ENCODE measurements at regions not wholly inside any gene's neighbourhood (a gene's known extent, or its start where the extent isn't known, plus 50 kb on each side); places are given as distances from the start of the nearest gene placed in this dataset.

GRCh38 chr16:65227150-65227835 is 105.4 kb upstream of the CDH11 start:
- no peak for DNase-seq (ENCODE audit: low read depth, low spot score)

DNA sequence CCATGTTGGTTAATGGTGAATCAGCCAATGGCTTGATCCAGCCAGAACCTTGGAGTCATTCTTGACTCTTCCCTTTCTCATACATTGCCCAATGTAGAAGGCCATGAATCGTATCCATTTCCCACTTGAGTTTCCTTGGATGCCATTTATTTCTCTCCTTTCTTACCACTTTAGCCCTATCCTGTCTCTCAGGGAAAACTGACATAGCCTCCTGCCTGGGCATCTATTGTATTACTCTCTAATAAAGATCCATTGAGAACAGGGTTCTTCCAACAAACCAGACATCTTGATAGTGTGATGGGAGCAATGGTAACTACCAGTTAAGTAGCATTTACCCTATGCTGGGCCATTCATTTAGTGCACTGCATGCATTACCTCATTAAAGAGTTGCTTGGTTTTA is 104.2 kb upstream of the CDH11 start:
- no peak for DNase-seq (ENCODE audit: low read depth, low spot score)

DNA sequence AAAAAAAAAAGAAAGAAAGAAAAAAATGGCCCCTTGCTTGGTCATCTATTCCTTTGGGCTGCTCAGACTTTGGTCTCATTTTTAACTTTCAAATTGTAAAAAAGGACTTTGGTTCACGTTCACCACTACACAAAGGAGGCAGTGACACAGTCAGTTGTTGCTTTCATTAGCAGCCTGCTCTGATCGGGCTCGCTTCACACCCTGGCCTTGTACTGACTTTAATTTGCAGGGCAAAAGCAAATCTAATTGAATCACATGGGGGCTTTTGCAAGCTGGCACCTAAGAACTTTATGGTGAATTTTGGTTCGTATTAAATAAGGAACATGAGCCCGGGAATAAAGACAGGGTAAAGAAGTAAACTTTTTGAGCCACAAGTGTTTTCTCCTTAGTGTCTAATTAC is 103.6 kb upstream of the CDH11 start:
- DNase-seq (ENCODE audit: low read depth, low spot score), result no peak

GRCh38 chr16:65224994-65225393 is 103.1 kb upstream of the CDH11 start:
- no peak for DNase-seq (ENCODE audit: low read depth, low spot score)

GRCh38 chr16:65224471-65224870 is 102.6 kb upstream of the CDH11 start:
- no peak for DNase-seq (ENCODE audit: low read depth, low spot score)

DNA sequence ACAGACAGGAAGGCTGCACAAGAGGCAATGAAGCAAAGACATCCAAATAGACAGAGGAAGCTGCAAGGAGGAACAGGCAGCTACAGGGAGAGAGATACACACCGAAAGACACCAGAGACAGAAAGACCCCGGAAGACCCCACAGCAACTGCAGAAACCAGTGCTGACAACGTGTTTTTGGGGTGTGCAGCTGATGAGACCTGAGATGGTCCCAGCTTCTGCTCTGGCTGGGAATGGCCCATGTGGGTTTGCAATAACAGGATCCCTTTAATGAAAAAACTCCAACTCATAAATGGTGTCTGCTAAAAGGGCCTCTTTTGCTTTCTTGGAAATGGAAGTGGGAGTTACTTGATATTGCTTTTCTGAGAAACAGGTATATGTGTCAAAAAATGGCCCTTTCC is 101.5 kb upstream of the CDH11 start:
- no peak for DNase-seq (ENCODE audit: low read depth, low spot score)

GRCh38 chr16:65222536-65222935 is 100.7 kb upstream of the CDH11 start:
- no peak for DNase-seq (ENCODE audit: low read depth, low spot score)

GRCh38 chr16:65222049-65222448 is 100.2 kb upstream of the CDH11 start:
- DNase-seq (ENCODE audit: low read depth, low spot score), result no peak

DNA sequence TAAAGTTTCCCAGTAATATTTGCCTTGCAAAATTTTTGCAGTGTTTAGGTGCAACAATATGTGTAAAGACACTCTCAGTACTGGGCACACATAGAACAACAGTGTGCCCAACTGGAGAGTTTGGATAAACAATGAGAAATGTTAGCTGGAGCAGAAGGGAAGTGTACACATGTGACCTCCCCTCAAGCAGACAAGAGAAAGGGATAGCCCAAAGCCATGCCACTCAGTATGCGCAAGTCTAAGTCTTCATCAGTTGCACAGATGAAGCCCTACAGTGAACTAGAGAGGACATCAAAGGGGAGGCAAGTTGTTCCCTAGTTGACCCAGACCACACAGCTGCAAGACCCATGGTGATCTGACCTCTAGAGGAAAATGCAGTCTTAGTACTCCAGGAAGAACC is 97.9 kb upstream of the CDH11 start:
- no peak for DNase-seq (ENCODE audit: low read depth, low spot score)

DNA sequence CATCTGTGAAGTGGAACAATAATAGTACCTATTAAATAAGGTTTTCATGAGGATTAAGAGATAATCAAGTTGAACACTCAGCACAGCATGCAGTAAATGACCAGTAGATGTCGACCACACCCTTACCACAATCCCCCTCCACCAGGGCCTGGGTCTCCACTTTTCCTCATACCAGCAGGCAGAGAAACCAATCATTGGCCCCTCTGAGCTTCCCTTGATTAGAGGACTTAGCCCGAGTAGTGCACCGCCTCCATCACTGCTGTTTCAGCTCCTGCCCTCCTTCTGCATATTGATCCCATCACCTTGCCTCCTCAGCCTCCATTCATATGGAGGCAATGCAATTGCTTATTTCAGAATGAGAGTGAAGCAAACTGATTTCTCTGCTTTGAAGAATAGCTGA is 96.5 kb upstream of the CDH11 start:
- DNase-seq (ENCODE audit: low read depth, low spot score), result no peak

DNA sequence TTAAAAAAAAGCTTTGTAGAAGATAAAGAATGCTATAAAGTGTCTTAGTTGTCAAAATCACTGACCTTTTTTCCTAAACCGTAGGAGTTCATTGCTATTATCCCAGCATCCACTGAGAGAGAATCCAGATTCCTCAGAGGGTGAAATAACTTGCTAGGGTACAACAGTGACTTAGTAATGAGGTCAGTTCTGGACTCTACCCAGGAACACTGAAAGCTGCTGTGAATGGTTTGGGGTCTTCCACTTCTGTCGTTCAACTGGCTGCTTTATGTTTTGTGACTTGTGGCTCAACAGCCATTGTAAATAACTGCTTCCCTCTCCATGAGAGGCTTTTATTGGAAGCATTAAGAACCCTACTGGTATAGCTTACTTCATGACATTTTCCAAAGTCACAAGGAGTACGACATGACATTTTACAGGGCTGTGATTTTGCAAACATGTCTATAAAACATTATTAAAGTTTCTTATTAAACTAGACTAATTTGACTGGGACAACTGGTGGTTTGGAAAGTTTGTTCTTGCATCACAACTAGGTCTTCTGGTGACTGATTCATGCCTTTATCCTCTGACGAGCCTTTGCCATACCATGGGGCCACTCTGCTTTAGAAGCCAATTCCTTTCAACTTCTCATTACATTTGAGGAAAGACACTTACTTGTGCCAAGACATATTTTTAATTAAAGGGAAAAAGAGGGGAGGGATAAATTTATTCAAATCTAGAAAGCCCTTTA is 92.2 kb upstream of the CDH11 start:
- no peak for DNase-seq (ENCODE audit: low read depth, low spot score)

- DNase-seq (ENCODE audit: low read depth, low spot score), result no peak
These were observed 90.9 kb upstream of the CDH11 start for GRCh38 chr16:65212791-65213190.

GRCh38 chr16:65212240-65212639 is 90.4 kb upstream of the CDH11 start:
- no peak for DNase-seq (ENCODE audit: low read depth, low spot score)

- no peak for DNase-seq (ENCODE audit: low read depth, low spot score)
These were observed 80.6 kb upstream of the CDH11 start for GRCh38 chr16:65202461-65202860.

GRCh38 chr16:65201511-65201910 is 79.6 kb upstream of the CDH11 start:
- no peak for DNase-seq (ENCODE audit: low read depth, low spot score)

GRCh38 chr16:65200857-65201256 is 79.0 kb upstream of the CDH11 start:
- DNase-seq (ENCODE audit: low read depth, low spot score), result no peak

GRCh38 chr16:65200156-65200773 is 78.4 kb upstream of the CDH11 start:
- DNase-seq (ENCODE audit: low read depth, low spot score), result no peak

DNA sequence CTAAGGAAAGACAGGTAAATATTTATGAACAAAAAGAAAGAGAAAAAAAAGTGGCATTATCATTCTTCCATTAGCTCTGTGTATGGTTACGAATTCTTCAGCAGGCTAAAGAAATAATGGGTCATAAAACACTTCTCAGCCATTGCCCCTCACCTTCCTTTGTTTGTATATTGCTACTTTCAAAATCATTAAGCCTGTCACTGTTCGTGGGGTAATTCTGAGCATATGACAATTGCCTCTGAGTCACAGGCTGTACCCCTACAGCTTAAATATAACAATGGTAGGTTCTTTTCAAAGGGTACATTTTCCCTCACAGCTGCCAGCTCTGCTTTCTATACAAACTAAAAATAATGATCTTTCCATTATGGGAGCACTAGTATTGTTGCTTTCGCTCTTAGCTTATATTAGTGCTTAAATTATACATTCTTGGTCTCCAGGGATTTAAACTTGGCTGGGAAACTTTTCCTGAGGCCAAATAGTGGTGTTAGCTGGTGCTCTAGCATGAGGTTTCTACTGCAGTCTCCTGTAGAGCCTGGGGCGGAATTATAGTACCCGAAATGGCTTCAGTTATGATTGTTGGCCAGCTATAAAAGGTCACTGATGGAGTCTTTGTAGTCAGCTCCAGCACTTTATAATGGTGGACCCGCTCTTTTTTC is 74.7 kb upstream of the CDH11 start:
- no peak for DNase-seq (ENCODE audit: low read depth, low spot score)

- DNase-seq (ENCODE audit: low read depth, low spot score), result no peak
These were observed 74.1 kb upstream of the CDH11 start for GRCh38 chr16:65195998-65196397.

- no peak for DNase-seq (ENCODE audit: low read depth, low spot score)
These were observed 63.4 kb upstream of the CDH11 start for GRCh38 chr16:65185241-65185778.

- DNase-seq (ENCODE audit: low read depth, low spot score), result no peak
These were observed 59.3 kb upstream of the CDH11 start for GRCh38 chr16:65181071-65181561.

DNA sequence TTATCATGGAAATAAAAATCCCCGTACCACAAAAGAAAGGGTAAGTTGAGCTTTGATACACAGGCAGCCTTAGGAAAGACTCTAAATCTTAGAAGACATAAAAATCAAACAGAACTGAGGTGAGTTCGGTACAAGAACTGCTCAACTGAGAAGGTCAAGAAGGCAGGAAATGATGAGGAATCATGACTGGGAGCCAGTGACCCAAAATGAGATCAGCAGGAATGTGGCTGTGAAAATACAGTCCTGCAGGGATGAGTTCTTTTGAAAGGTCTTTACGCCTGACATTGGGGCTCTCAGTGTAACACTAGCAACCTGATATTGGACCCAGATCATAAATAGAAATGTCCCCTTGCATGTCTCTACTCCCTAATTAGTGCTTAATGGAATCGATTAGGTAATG is 56.3 kb upstream of the CDH11 start:
- DNase-seq (ENCODE audit: low read depth, low spot score), result no peak

All from iPS DF 19.7 (cell line).